ENCODE measurements at regions not wholly inside any gene's neighbourhood (a gene's known extent, or its start where the extent isn't known, plus 50 kb on each side); places are given as distances from the start of the nearest gene placed in this dataset.

DNA sequence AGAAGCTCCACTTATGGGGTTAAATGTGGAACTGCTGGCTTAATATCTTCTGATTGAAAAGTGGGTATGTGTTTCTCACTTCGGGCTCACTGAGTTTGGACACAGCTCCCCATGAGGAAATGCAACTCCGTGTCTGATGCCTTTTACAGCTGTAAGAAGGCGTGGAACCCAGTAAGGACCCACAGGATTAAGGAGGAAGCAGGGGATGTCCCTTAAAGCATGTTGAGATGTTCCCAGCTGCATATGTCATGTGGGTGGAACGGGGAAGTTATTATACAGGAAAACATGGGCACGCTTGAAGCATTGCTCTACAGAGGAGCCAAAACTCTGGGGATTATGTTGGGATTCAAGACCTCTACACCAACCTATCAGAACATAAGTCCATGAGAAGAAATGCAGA lies 224.4 kb downstream of the NEBL start:
- Histone ChIP-seq H3K9me1 (ENCODE audit: control insufficient read depth, extremely low read depth, insufficient read depth, low read length) (no peaks in the 10 kb centered on the region), H3K4me2 (ENCODE audit: control insufficient read depth, extremely low read depth, insufficient read depth, low read depth, low read length) (no peak overlapping the region), H3K9me3 (ENCODE audit: control insufficient read depth, low read depth, low read length) (no peaks in the 10 kb centered on the region), H3K4me3 (ENCODE audit: control insufficient read depth in 2 of 3, extremely low read depth in 1 of 3, insufficient read depth in 2 of 3, low read depth in 1 of 3, low read length in 3 of 3) (no peak overlapping the region), H3K4me1 (ENCODE audit: control insufficient read depth, extremely low read depth, insufficient read depth, low read length) (no peaks in the 10 kb centered on the region), H2AFZ (ENCODE audit: control insufficient read depth, low read length) (peak overlapping the region; percentile 3), H3K27me3 (ENCODE audit: control insufficient read depth, extremely low read depth, insufficient read depth, low read length) (no peaks in the 10 kb centered on the region), H3K79me2 (ENCODE audit: control insufficient read depth, insufficient read depth, low read length) (no peaks in the 10 kb centered on the region), H3K36me3 (ENCODE audit: control insufficient read depth in 2 of 2, extremely low read depth in 1 of 2, insufficient read depth in 2 of 2, low read length in 2 of 2) (no peaks in the 10 kb centered on the region), H4K20me1 (ENCODE audit: control insufficient read depth, extremely low read depth, insufficient read depth, low read length) (no peaks in the 10 kb centered on the region), H3K27ac (ENCODE audit: control insufficient read depth, insufficient read depth, low read length) (no peak overlapping the region), H3K9ac (ENCODE audit: control insufficient read depth, extremely low read depth, insufficient read depth, low read length) (no peak overlapping the region)
- FAIRE-seq = no peak
- DNase-seq (ENCODE audit: low read depth, low spot score) = no peak
- dilution Hi-C loops (cut with MboI; ENCODE audit: extremely low pct_ligation_motif_present, low sequenced_read_pairs) = no loop called here
- TF ChIP-seq, protein P1, sequence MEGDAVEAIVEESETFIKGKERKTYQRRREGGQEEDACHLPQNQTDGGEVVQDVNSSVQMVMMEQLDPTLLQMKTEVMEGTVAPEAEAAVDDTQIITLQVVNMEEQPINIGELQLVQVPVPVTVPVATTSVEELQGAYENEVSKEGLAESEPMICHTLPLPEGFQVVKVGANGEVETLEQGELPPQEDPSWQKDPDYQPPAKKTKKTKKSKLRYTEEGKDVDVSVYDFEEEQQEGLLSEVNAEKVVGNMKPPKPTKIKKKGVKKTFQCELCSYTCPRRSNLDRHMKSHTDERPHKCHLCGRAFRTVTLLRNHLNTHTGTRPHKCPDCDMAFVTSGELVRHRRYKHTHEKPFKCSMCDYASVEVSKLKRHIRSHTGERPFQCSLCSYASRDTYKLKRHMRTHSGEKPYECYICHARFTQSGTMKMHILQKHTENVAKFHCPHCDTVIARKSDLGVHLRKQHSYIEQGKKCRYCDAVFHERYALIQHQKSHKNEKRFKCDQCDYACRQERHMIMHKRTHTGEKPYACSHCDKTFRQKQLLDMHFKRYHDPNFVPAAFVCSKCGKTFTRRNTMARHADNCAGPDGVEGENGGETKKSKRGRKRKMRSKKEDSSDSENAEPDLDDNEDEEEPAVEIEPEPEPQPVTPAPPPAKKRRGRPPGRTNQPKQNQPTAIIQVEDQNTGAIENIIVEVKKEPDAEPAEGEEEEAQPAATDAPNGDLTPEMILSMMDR (optimal IDR thresholded peaks at IDR 0.05 in 1 of 3, IDR thresholded peaks at IDR 0.05 in 1 of 3, conservative IDR thresholded peaks at IDR 0.05 in 1 of 3; ENCODE audit: extremely low read depth in 1 of 3, insufficient read depth in 2 of 3, low read length in 3 of 3) = no peak
- TF ChIP-seq EZH2 (IDR thresholded peaks at IDR 0.05; ENCODE audit: low read length) = no peak

DNA sequence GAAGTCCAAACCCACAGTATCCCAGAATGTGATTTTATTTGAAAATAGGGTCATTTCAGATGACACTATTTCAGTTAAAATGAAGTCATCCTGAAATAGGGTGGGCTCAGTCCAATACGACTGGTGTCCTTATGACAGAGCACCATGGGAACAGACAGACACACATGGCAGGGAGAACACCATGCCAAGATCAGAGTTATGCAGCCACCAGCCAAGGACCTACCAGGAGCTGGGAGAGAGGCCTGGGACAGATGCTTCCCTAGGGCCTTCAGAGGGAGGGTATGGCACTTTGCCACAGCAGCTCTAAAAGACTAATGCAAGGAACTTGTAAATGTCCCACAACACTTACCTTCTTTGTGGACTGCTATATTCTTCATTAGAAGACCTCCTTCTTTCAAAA lies 226.5 kb downstream of the NEBL start:
- Histone ChIP-seq H3K9ac (ENCODE audit: control insufficient read depth, extremely low read depth, insufficient read depth, low read length) (no peak overlapping the region), H3K9me3 (ENCODE audit: control insufficient read depth, low read depth, low read length) (no peaks in the 10 kb centered on the region), H4K20me1 (ENCODE audit: control insufficient read depth, extremely low read depth, insufficient read depth, low read length) (no peaks in the 10 kb centered on the region), H3K79me2 (ENCODE audit: control insufficient read depth, insufficient read depth, low read length) (no peaks in the 10 kb centered on the region), H3K27ac (ENCODE audit: control insufficient read depth, insufficient read depth, low read length) (no peak overlapping the region), H2AFZ (ENCODE audit: control insufficient read depth, low read length) (no peak overlapping the region), H3K9me1 (ENCODE audit: control insufficient read depth, extremely low read depth, insufficient read depth, low read length) (no peaks in the 10 kb centered on the region), H3K36me3 (ENCODE audit: control insufficient read depth in 2 of 2, extremely low read depth in 1 of 2, insufficient read depth in 2 of 2, low read length in 2 of 2) (no peaks in the 10 kb centered on the region), H3K4me3 (ENCODE audit: control insufficient read depth in 2 of 3, extremely low read depth in 1 of 3, insufficient read depth in 2 of 3, low read depth in 1 of 3, low read length in 3 of 3) (no peak overlapping the region), H3K4me2 (ENCODE audit: control insufficient read depth, extremely low read depth, insufficient read depth, low read depth, low read length) (no peak overlapping the region), H3K4me1 (ENCODE audit: control insufficient read depth, extremely low read depth, insufficient read depth, low read length) (no peaks in the 10 kb centered on the region), H3K27me3 (ENCODE audit: control insufficient read depth, extremely low read depth, insufficient read depth, low read length) (no peaks in the 10 kb centered on the region)
- DNase-seq (ENCODE audit: low read depth, low spot score) (no peak), FAIRE-seq (no peak)
- dilution Hi-C loops (cut with MboI; ENCODE audit: extremely low pct_ligation_motif_present, low sequenced_read_pairs) = no loop called here
- TF ChIP-seq, protein P1 (optimal IDR thresholded peaks at IDR 0.05 in 1 of 3, IDR thresholded peaks at IDR 0.05 in 1 of 3, conservative IDR thresholded peaks at IDR 0.05 in 1 of 3; ENCODE audit: extremely low read depth in 1 of 3, insufficient read depth in 2 of 3, low read length in 3 of 3) = no peak
- TF ChIP-seq EZH2 (IDR thresholded peaks at IDR 0.05; ENCODE audit: low read length) = no peak

Data from keratinocyte (primary cell).